Motor neuron (in vitro differentiated cells): ENCODE measurements at regions not wholly inside any gene's neighbourhood (a gene's known extent, or its start where the extent isn't known, plus 50 kb on each side); places are given as distances from the start of the nearest gene placed in this dataset.
"Not testable (repeated sequence)": the region's sequence is repeated elsewhere in the genome, so short reads cannot be mapped to it uniquely, and the experiment has no call there.

ENCODE experiments used
- ATAC-seq, 8 experiments: fragments of 200-7000 bp; cut with Tn5 transposase; replicated peaks in 6 of 8; 2 replicates each; pipeline ENCODE4 v1.8.0; 2021; ENCODE audit warnings: mild to moderate bottlenecking in 8 of 8, moderate library complexity in 8 of 8
- H3K27ac ChIP-seq, 2 donors: fragments of 250-450 bp; sonication (Bioruptor Pico); 2 replicates each; pipeline ENCODE4 v1.9.0; 2021; ENCODE audit warnings: antibody characterized with exemption in 2 of 2, mild to moderate bottlenecking in 2 of 2, moderate library complexity in 1 of 2
- H3K4me1 ChIP-seq, 2 donors: fragments of 250-450 bp; sonication (Bioruptor Pico); replicated peaks in 1 of 2; 2 replicates each; pipeline ENCODE4 v1.6.1; 2021; ENCODE audit warnings: antibody characterized with exemption in 2 of 2, mild to moderate bottlenecking in 2 of 2, moderate library complexity in 1 of 2
- H3K4me3 ChIP-seq, 5 donors: fragments of 250-450 bp; sonication (Bioruptor Pico); 2 replicates each; pipeline ENCODE4 v1.9.0; 2021; ENCODE audit warnings: antibody characterized with exemption in 5 of 5, mild to moderate bottlenecking in 5 of 5, moderate library complexity in 4 of 5
- WGBS, 10 experiments: fragments of 450-650 bp; shearing (Covaris generic); methylation state at CpG; one replicate each; pipeline ENCODE4 v1.0.0; 2022; 5-methylcytosine and 5-hydroxymethylcytosine counted together
- in situ Hi-C, 9 experiments: fragments of 400-800 bp; cut with MboI; loops; one replicate each; pipeline ENCODE4 v1.15.0; 2021; ENCODE audit warnings: low sequenced_read_pairs in 9 of 9, low pct_unique_long_range_greater_than_20kb in 2 of 9; ENCODE audit not compliant: unreplicated experiment in 9 of 9

- in situ Hi-C loops = no loop called here
- H3K4me3 ChIP-seq = no peak overlapping the region
- 0 to 100% (median 67%) methylated on average over 1 to 3 of the region's 3 CpGs; no CpG with 5 or more reads in 2 of the 10 experiments for WGBS, 10 experiments
- H3K4me1 ChIP-seq = no peaks in the 10 kb centered on the region
- H3K27ac ChIP-seq = no peak overlapping the region
- ATAC-seq = no peak
These were observed 349.3 kb upstream of the SPRY2 start for GRCh38 chr13:80690208-80690607.

GRCh38 chr13:80688593-80688992 lies 347.7 kb upstream of the SPRY2 start:
- H3K27ac ChIP-seq = no peak overlapping the region
- no peak overlapping the region for H3K4me3 ChIP-seq
- peak in 1 of 8 experiments; percentile 54 for ATAC-seq
- peaks cover 6 to 8% of the 10 kb centered on the region in 2 donors for H3K4me1 ChIP-seq
- in situ Hi-C loops = no loop called here

GRCh38 chr13:80685942-80686341 lies 345.0 kb upstream of the SPRY2 start:
- Histone ChIP-seq H3K4me1 (peaks cover 6 to 8% of the 10 kb centered on the region in 2 donors), H3K4me3 (no peak overlapping the region), H3K27ac (no peak overlapping the region)
- in situ Hi-C loops = no loop called here
- ATAC-seq = no peak
- 0 to 100% (median 80%) methylated on average over 1 of the region's 1 CpG; no CpG with 5 or more reads in 3 of the 10 experiments for WGBS, 10 experiments

GRCh38 chr13:80684217-80684991 lies 343.5 kb upstream of the SPRY2 start:
- WGBS, 10 experiments = 0 to 62% (median 37%) methylated on average over 1 to 2 of the region's 2 CpGs; no CpG with 5 or more reads in 3 of the 10 experiments
- peak in 3 of 8 experiments; percentile 38 to 80 (median 46) for ATAC-seq

GRCh38 chr13:80680786-80681366 lies 339.9 kb upstream of the SPRY2 start:
- H3K4me1 ChIP-seq = peaks cover 6 to 8% of the 10 kb centered on the region in 2 donors
- ATAC-seq = no peak
- in situ Hi-C loops = no loop called here
- H3K27ac ChIP-seq = no peak overlapping the region
- no peak overlapping the region for H3K4me3 ChIP-seq
- WGBS, 10 experiments = 12 to 100% (median 88%) methylated on average over 1 of the region's 1 CpG; no CpG with 5 or more reads in 1 of the 10 experiments

More at GRCh38 chr13:80684217-80684991, 343.5 kb upstream of the SPRY2 start:
- H3K4me3 ChIP-seq = no peak overlapping the region
- in situ Hi-C loops = no loop called here
- peaks cover 6 to 8% of the 10 kb centered on the region in 2 donors for H3K4me1 ChIP-seq
- H3K27ac ChIP-seq = peak overlapping the region in 1 of 2 donors; percentile 41

GRCh38 chr13:80679423-80679822 lies 338.5 kb upstream of the SPRY2 start:
- Histone ChIP-seq H3K27ac (no peak overlapping the region), H3K4me3 (no peak overlapping the region), H3K4me1 (peaks cover 1 to 8% of the 10 kb centered on the region in 2 donors)
- in situ Hi-C loops = no loop called here
- ATAC-seq = no peak
- WGBS, 10 experiments = 0 to 100% (median 59%) methylated on average over 1 of the region's 1 CpG; no CpG with 5 or more reads in 4 of the 10 experiments

- Histone ChIP-seq H3K4me1 (no peaks in the 10 kb centered on the region), H3K27ac (no peak overlapping the region), H3K4me3 (no peak overlapping the region)
- 3 to 100% (median 87%) methylated on average over 1 to 2 of the region's 2 CpGs for WGBS, 10 experiments
- in situ Hi-C loops = no loop called here
- no peak for ATAC-seq
These were observed 336.3 kb upstream of the SPRY2 start for GRCh38 chr13:80677227-80677626.

GRCh38 chr13:80675442-80675841 lies 334.5 kb upstream of the SPRY2 start:
- H3K4me3 ChIP-seq, in situ Hi-C loops, ATAC-seq, H3K27ac ChIP-seq, H3K4me1 ChIP-seq: not testable (repeated sequence)
- WGBS, 10 experiments = no CpG with 5 or more reads among the region's 2 CpGs

GRCh38 chr13:80671773-80672172 lies 330.8 kb upstream of the SPRY2 start:
- no peak overlapping the region for H3K27ac ChIP-seq
- no peak for ATAC-seq
- no peak overlapping the region for H3K4me3 ChIP-seq
- in situ Hi-C loops = no loop called here
- WGBS, 10 experiments = 6 to 87% (median 71%) methylated on average over 3 to 7 of the region's 7 CpGs; no CpG with 5 or more reads in 1 of the 10 experiments
- H3K4me1 ChIP-seq = peaks cover 0 to 6% of the 10 kb centered on the region in 2 donors

GRCh38 chr13:80669112-80669511 lies 328.2 kb upstream of the SPRY2 start:
- H3K4me1 ChIP-seq = peaks cover 0 to 6% of the 10 kb centered on the region in 2 donors
- 100% methylated on average over 1 of the region's 1 CpG; no CpG with 5 or more reads in 8 of the 10 experiments for WGBS, 10 experiments
- in situ Hi-C loops = no loop called here
- no peak overlapping the region for H3K4me3 ChIP-seq
- peak in 1 of 8 experiments; percentile 23 for ATAC-seq
- H3K27ac ChIP-seq = no peak overlapping the region

GRCh38 chr13:80668452-80668851 lies 327.5 kb upstream of the SPRY2 start:
- in situ Hi-C loops = no loop called here
- Histone ChIP-seq H3K27ac (no peak overlapping the region), H3K4me3 (no peak overlapping the region), H3K4me1 (peaks cover 0 to 6% of the 10 kb centered on the region in 2 donors)
- peak in 1 of 8 experiments; percentile 78 for ATAC-seq
- WGBS, 10 experiments = 0 to 83% (median 53%) methylated on average over 1 to 2 of the region's 2 CpGs

- in situ Hi-C loops = no loop called here
- H3K4me1 ChIP-seq = peaks cover 0 to 6% of the 10 kb centered on the region in 2 donors
- no peak overlapping the region for H3K4me3 ChIP-seq
- 0 to 100% (median 86%) methylated on average over 1 of the region's 1 CpG; no CpG with 5 or more reads in 3 of the 10 experiments for WGBS, 10 experiments
- no peak overlapping the region for H3K27ac ChIP-seq
- no peak for ATAC-seq
These were observed 326.0 kb upstream of the SPRY2 start for GRCh38 chr13:80666782-80667552.

- ATAC-seq = no peak
- in situ Hi-C loops = no loop called here
- Histone ChIP-seq H3K27ac (no peak overlapping the region), H3K4me1 (peaks cover 0 to 6% of the 10 kb centered on the region in 2 donors), H3K4me3 (no peak overlapping the region)
- WGBS, 10 experiments = 0 to 89% (median 65%) methylated on average over 1 to 3 of the region's 3 CpGs; no CpG with 5 or more reads in 1 of the 10 experiments
These were observed 324.9 kb upstream of the SPRY2 start for GRCh38 chr13:80665792-80666333.
